ENCODE measurements at regions not wholly inside any gene's neighbourhood (a gene's known extent, or its start where the extent isn't known, plus 50 kb on each side); places are given as distances from the start of the nearest gene placed in this dataset.

- Histone ChIP-seq H4K5ac (ENCODE audit: low read depth, low read length) (no peak overlapping the region; the same call in 1 of the 2 replicates), H3K4me2 (ENCODE audit: low read depth, low read length) (no peak overlapping the region), H3K36me3 (ENCODE audit: control insufficient read depth, insufficient read depth, low read length) (no peaks in the 10 kb centered on the region), H3K9me3 (ENCODE audit: control insufficient read depth, insufficient read depth, low read length) (no peaks in the 10 kb centered on the region), H3K56ac (ENCODE audit: extremely low read depth, insufficient read depth, low read length) (no peak overlapping the region), H3K27ac (ENCODE audit: insufficient read depth, low read length) (peak overlapping the region; percentile 17; the same call in 1 of the 2 replicates), H4K91ac (ENCODE audit: insufficient read depth, low read depth, low read length) (no peak overlapping the region), H3K18ac (ENCODE audit: low read depth, low read length) (no peak overlapping the region), H4K8ac (ENCODE audit: low read depth in 2 of 2, low read length in 2 of 2) (no peak overlapping the region), H3K23ac (ENCODE audit: low read depth, low read length) (no peak overlapping the region), H4K20me1 (ENCODE audit: insufficient read depth, low read length) (no peaks in the 10 kb centered on the region), H3K27me3 (ENCODE audit: control insufficient read depth, insufficient read depth, low read length) (no peaks in the 10 kb centered on the region; the same call in 1 of the 2 replicates), H3K9ac (ENCODE audit: low read depth, low read length) (no peak overlapping the region), H2AFZ (replicated peaks; ENCODE audit: low read length, poor library complexity) (no peak overlapping the region), H2AK9ac (replicated peaks; ENCODE audit: low read depth, low read length, poor library complexity) (no peak overlapping the region), H2AK5ac (ENCODE audit: low read depth, low read length) (no peak overlapping the region), H3K9me1 (ENCODE audit: insufficient read depth, low read length) (no peaks in the 10 kb centered on the region; the same call in 1 of the 2 replicates), H3K4me1 (ENCODE audit: control insufficient read depth, insufficient read depth, low read length) (peaks cover 11% of the 10 kb centered on the region), H3K4ac (ENCODE audit: low read depth, low read length) (no peak overlapping the region), H2BK15ac (ENCODE audit: low read depth, low read length) (no peak overlapping the region), H2BK20ac (ENCODE audit: low read depth, low read length) (no peak overlapping the region), H2BK5ac (ENCODE audit: low read depth, low read length, poor library complexity, severe bottlenecking) (no peak overlapping the region), H3K79me1 (ENCODE audit: low read depth in 1 of 2, low read length in 2 of 2) (no peaks in the 10 kb centered on the region), H3K14ac (replicated peaks; ENCODE audit: low read depth, low read length) (no peak overlapping the region), H3K4me3 (ENCODE audit: insufficient read depth, low read depth, low read length) (no peak overlapping the region), H2BK120ac (ENCODE audit: low read depth, low read length) (no peak overlapping the region)
- WGBS, 2 experiments (ENCODE audit: extremely low coverage in 2 of 2, insufficient read length in 1 of 2): no CpG with 5 or more reads among the region's 1 CpG
- TF ChIP-seq USF2 (IDR thresholded peaks at IDR 0.05; ENCODE audit: low read depth, low read length) (no peak), MXI1 (IDR thresholded peaks at IDR 0.05; ENCODE audit: borderline replicate concordance, low read depth, low read length) (no peak), FOS (IDR thresholded peaks at IDR 0.05; ENCODE audit: low read depth, low read length) (no peak), BHLHE40 (IDR thresholded peaks at IDR 0.05; ENCODE audit: low read depth, low read length) (no peak), MAFK (IDR thresholded peaks at IDR 0.05; ENCODE audit: low read depth, low read length) (no peak), CTCF (conservative IDR thresholded peaks at IDR 0.05; ENCODE audit: low read depth, low read length) (no peak)
- ChIA-PET CTCF (no interaction called here), POLR2A (ENCODE audit: unreplicated experiment) (no interaction called here)
- ATAC-seq (ENCODE audit: low read depth) (peak; percentile 41; the same call in 1 of the 2 replicates), DNase-seq (no peak)
- dilution Hi-C loops (cut with HindIII; ENCODE audit: low sequenced_read_pairs, unreplicated experiment) (no loop called here), intact Hi-C loops (cut with micrococcal nuclease) (loop anchor here (10.0 kb wide), 1 partner anchor 177 kb away; no protein-coding TSS in a partner anchor), in situ Hi-C loops (cut with MboI; ENCODE audit: low sequenced_read_pairs) (no loop called here)
- BruUV-seq (replicated peaks): no TSS peak
Measured at GRCh38 chr18:24897461-24897860, 437.0 kb downstream of the HRH4 start.
